Right lobe of liver (tissue), 4 donors: ENCODE measurements at regions not wholly inside any gene's neighbourhood (a gene's known extent, or its start where the extent isn't known, plus 50 kb on each side); places are given as distances from the start of the nearest gene placed in this dataset.

ENCODE experiments used
- CTCF ChIP-seq, 4 donors: fragments of 200-600 bp in 3 of 4; fragments of 450-650 bp in 1 of 4; IDR thresholded peaks; one replicate each; pipeline versions ENCODE4 v1.5.1 to v1.8.0; 2016 to 2022; ENCODE audit warnings: antibody characterized with exemption in 4 of 4, mild to moderate bottlenecking in 2 of 4
- POLR2A ChIP-seq: fragments of 450-650 bp; IDR thresholded peaks from one replicate; pipeline ENCODE4 v1.6.1; 2017; ENCODE audit warnings: antibody characterized with exemption, mild to moderate bottlenecking
- donor health status: DM: no; HTN: no; CAD: no.
- donor health status: DM: no; HTN: no; CAD: no.
- donor health status: DM: no; HTN: yes; CAD: no.

- TF ChIP-seq CTCF (IDR thresholded peaks at IDR 0.05), result no peak
- TF ChIP-seq POLR2A, result no peak
Measured at GRCh38 chr11:69582756-69583467, 58.0 kb upstream of the CCND1 start.
